Endothelial cell (in vitro differentiated cells): ENCODE measurements at regions not wholly inside any gene's neighbourhood (a gene's known extent, or its start where the extent isn't known, plus 50 kb on each side); places are given as distances from the start of the nearest gene placed in this dataset.

Experiments used
- DNase-seq: peaks from one replicate; pipeline ENCODE4 v3.0.0; 2021; ENCODE audit warnings: low spot score
- H3K27ac Mint-ChIP-seq: one replicate; pipeline ENCODE4 v1.8.0; 2021; ENCODE audit warnings: mixed read lengths, inconsistent platforms; ENCODE audit not compliant: unreplicated experiment
- H3K27me3 Mint-ChIP-seq: one replicate; pipeline ENCODE4 v1.8.0; 2021; ENCODE audit warnings: mild to moderate bottlenecking, moderate library complexity, mixed read lengths, inconsistent platforms; ENCODE audit not compliant: unreplicated experiment
- H3K36me3 Mint-ChIP-seq: one replicate; pipeline ENCODE4 v1.8.0; 2021; ENCODE audit warnings: mild to moderate bottlenecking, low read depth, mixed read lengths, inconsistent platforms; ENCODE audit not compliant: unreplicated experiment
- H3K4me1 Mint-ChIP-seq: one replicate; pipeline ENCODE4 v1.8.0; 2021; ENCODE audit warnings: mild to moderate bottlenecking, mixed read lengths, inconsistent platforms; ENCODE audit not compliant: unreplicated experiment
- H3K4me3 Mint-ChIP-seq: one replicate; pipeline ENCODE4 v1.8.0; 2021; ENCODE audit warnings: mild to moderate bottlenecking, mixed read lengths, inconsistent platforms; ENCODE audit not compliant: unreplicated experiment
- H3K9me3 Mint-ChIP-seq: one replicate; pipeline ENCODE4 v1.8.0; 2021; ENCODE audit warnings: mixed read lengths, inconsistent platforms; ENCODE audit not compliant: unreplicated experiment
- TF ChIP-seq, protein P1 (sequence below): fragments of 200-600 bp; sonication (generic); IDR thresholded peaks from one replicate; pipeline ENCODE4 v1.5.0; 2021; ENCODE audit warnings: antibody characterized with exemption; ENCODE audit not compliant: unreplicated experiment

DNA sequence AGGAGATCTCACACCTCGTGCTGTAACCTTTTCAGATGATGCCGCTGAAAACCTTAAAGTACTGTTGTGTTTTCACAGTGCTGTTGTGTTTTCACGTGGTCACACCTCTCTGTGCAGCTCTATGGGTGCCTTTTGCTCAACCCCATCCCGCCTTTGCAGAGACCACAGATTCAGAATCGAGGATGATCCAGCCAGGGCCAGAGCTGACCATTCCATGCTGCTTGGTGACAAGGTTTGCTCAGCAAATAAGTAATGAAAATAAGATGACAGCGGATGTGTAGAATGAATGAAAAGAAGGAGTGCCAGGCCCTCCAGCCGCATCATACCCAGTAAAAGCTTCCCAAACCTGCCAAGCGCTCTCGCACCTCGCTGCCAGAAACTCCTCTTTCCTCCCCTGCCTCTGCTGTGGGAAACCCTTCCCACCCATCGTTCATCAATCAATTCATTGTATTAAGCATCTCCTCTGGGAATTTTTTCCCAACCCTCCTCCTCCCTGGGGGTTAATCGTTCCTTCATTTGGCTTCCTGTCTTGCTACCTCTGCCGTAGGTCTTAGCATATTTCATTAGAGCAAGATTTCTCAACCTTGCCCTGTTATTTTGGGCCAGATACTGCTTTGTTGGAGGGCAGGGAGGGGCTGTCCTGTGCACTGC lies 93.4 kb upstream of the CRHR1 start:
- H3K9me3 Mint-ChIP-seq = no peaks in the 10 kb centered on the region
- DNase-seq = no peak
- no peak overlapping the region for H3K4me3 Mint-ChIP-seq
- H3K4me1 Mint-ChIP-seq = no peaks in the 10 kb centered on the region
- TF ChIP-seq, protein P1, sequence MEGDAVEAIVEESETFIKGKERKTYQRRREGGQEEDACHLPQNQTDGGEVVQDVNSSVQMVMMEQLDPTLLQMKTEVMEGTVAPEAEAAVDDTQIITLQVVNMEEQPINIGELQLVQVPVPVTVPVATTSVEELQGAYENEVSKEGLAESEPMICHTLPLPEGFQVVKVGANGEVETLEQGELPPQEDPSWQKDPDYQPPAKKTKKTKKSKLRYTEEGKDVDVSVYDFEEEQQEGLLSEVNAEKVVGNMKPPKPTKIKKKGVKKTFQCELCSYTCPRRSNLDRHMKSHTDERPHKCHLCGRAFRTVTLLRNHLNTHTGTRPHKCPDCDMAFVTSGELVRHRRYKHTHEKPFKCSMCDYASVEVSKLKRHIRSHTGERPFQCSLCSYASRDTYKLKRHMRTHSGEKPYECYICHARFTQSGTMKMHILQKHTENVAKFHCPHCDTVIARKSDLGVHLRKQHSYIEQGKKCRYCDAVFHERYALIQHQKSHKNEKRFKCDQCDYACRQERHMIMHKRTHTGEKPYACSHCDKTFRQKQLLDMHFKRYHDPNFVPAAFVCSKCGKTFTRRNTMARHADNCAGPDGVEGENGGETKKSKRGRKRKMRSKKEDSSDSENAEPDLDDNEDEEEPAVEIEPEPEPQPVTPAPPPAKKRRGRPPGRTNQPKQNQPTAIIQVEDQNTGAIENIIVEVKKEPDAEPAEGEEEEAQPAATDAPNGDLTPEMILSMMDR = no peak
- H3K36me3 Mint-ChIP-seq = no peaks in the 10 kb centered on the region
- H3K27me3 Mint-ChIP-seq = peaks cover 4% of the 10 kb centered on the region
- H3K27ac Mint-ChIP-seq = no peak overlapping the region

DNA sequence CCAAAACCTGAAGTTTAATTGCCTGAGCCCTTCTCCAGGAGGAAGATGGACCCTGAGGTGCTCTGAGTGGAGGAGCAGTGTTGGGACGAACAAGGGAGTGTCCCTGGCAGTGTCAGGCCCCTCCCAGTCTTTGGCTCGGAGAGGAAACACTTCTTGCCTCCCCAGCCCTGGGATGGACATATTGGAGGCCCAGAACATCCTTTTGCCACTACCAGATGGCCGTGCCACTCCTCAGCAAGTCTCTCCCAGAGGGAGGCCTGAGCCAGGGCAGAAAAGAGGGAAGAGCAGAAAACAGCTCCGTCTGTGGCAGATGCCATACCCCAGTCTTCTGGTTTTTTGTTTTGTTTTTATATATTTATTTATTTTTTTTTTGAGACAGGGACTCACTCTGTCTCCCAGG lies 91.5 kb upstream of the CRHR1 start:
- no peaks in the 10 kb centered on the region for H3K36me3 Mint-ChIP-seq

DNA sequence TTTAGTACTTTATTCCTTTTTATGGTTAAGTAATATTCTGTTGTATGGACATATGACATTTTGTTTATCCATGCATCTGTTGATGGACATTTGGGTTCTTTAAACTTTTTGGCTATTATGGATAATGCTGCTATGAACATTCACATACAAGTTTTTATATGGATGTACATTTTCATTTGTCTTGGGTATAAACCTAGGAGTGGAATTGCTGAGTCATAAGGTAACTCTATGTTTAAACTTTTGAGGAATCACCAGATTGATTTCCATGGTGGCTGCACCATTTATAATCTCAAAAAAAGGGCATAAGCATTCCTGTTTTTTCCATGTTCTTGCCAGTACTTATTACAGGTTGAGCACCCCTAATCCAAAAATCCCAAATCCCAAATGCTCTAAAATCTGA lies 90.3 kb upstream of the CRHR1 start:
- H3K27ac Mint-ChIP-seq = no peak overlapping the region
- H3K27me3 Mint-ChIP-seq = peaks cover 5% of the 10 kb centered on the region
- no peak for DNase-seq
- no peaks in the 10 kb centered on the region for H3K36me3 Mint-ChIP-seq
- no peaks in the 10 kb centered on the region for H3K9me3 Mint-ChIP-seq
- H3K4me1 Mint-ChIP-seq = peaks cover 3% of the 10 kb centered on the region
- H3K4me3 Mint-ChIP-seq = no peak overlapping the region
- TF ChIP-seq, protein P1 = no peak

More for the DNA sequence above, 91.5 kb upstream of the CRHR1 start:
- Mint-ChIP-seq H3K27me3 (peaks cover 5% of the 10 kb centered on the region), H3K4me1 (no peaks in the 10 kb centered on the region), H3K9me3 (no peaks in the 10 kb centered on the region), H3K27ac (no peak overlapping the region), H3K4me3 (no peak overlapping the region)
- DNase-seq = no peak
- TF ChIP-seq, protein P1 = no peak

DNA sequence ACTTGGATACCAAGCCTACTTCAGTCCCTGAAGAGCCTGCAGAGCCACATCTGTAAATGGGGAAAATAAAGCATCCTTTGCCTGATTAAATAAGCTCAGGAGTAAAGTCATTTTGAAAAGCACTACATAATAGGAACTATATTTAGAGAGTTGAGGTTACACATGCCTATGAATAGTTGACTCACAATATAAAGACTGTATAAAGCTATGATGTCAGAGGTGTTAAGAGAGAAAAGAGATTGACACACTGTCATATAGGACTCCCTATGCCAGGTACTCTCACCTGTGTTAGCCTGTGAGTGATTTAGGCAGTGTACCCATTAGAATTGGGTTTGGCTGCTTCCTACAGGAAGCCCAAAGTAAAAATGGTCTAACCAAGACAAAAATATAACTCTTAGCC lies 87.7 kb upstream of the CRHR1 start:
- H3K4me1 Mint-ChIP-seq = peaks cover 3% of the 10 kb centered on the region
- no peak overlapping the region for H3K4me3 Mint-ChIP-seq
- no peaks in the 10 kb centered on the region for H3K9me3 Mint-ChIP-seq
- TF ChIP-seq, protein P1 = no peak
- no peaks in the 10 kb centered on the region for H3K36me3 Mint-ChIP-seq
- peaks cover 6% of the 10 kb centered on the region for H3K27me3 Mint-ChIP-seq
- H3K27ac Mint-ChIP-seq = no peak overlapping the region
- no peak for DNase-seq

DNA sequence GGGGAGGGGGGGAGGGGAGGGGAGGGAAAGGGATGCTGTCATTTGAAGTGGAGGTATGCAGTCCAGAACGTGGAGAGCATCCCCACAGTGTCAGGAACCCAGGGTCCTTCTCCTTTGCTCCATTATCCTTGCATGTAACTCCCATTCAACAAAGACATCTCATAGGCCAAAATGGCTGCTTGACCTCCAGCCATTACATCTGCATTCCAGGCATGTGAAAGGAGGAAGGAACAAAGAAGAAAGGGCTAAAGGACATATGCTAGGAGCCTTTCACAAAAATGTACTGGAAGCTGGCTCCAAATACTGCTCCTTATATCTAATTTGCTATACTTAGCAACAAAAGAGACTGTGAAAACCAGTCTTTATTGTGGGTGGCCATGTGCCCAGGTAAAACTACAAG lies 87.0 kb upstream of the CRHR1 start:
- no peaks in the 10 kb centered on the region for H3K9me3 Mint-ChIP-seq
- TF ChIP-seq, protein P1 = no peak
- H3K36me3 Mint-ChIP-seq = no peaks in the 10 kb centered on the region
- H3K4me3 Mint-ChIP-seq = no peak overlapping the region
- no peak overlapping the region for H3K27ac Mint-ChIP-seq
- H3K4me1 Mint-ChIP-seq = peaks cover 3% of the 10 kb centered on the region
- DNase-seq = no peak
- peaks cover 6% of the 10 kb centered on the region for H3K27me3 Mint-ChIP-seq
